Right lobe of liver (tissue), 6 donors: ENCODE measurements at regions not wholly inside any gene's neighbourhood (a gene's known extent, or its start where the extent isn't known, plus 50 kb on each side); places are given as distances from the start of the nearest gene placed in this dataset.

Experiments
- ATAC-seq, 4 donors: fragments of 200-7000 bp; cut with Tn5 transposase; one replicate each; pipeline ENCODE4 v1.9.1; 2020; ENCODE audit warnings: mild to moderate bottlenecking in 4 of 4, moderate library complexity in 4 of 4
- DNase-seq, 3 donors: peaks; one replicate each; pipeline ENCODE4 v3.0.0-alpha.2; 2020
- H3K27ac ChIP-seq, 3 donors: fragments of 200-600 bp; one replicate each; pipeline ENCODE4 v1.8.0; 2022
- H3K27me3 ChIP-seq, 2 donors: fragments of 200-600 bp; one replicate each; pipeline ENCODE4 v1.8.0; 2022
- H3K36me3 ChIP-seq, 4 donors: fragments of 200-600 bp; sonication (generic) in 1 of 4; one replicate each; pipeline versions ENCODE4 v1.5.1 to v1.8.0; 2017 to 2022; ENCODE audit warnings: control low read depth in 1 of 4
- H3K4me1 ChIP-seq, 4 donors: fragments of 200-600 bp; sonication (generic) in 1 of 4; one replicate each; pipeline versions ENCODE4 v1.5.1 to v1.8.0; 2017 to 2022; ENCODE audit warnings: control low read depth in 1 of 4
- H3K4me3 ChIP-seq, 3 donors: fragments of 200-600 bp; one replicate each; pipeline ENCODE4 v1.8.0; 2022
- H3K9me3 ChIP-seq, 4 donors: fragments of 200-600 bp; sonication (generic) in 1 of 4; one replicate each; pipeline versions ENCODE4 v1.5.1 to v1.8.0; 2017 to 2022; ENCODE audit warnings: control low read depth in 1 of 4
- POLR2A ChIP-seq: fragments of 450-650 bp; IDR thresholded peaks from one replicate; pipeline ENCODE4 v1.6.1; 2017; ENCODE audit warnings: antibody characterized with exemption, mild to moderate bottlenecking
- WGBS: methylation state at CpG from one replicate; pipeline ENCODE4 v1.1.6; 2018; ENCODE audit warnings: low coverage, low lambda C conversion rate; ENCODE audit not compliant: insufficient coverage; ENCODE audit errors: missing lambda C conversion rate; 5-methylcytosine and 5-hydroxymethylcytosine counted together
- intact Hi-C, 2 donors: fragments of 100-400 bp; cut with DNase I; formaldehyde crosslinking; loops; one replicate each; pipeline versions ENCODE4 v1.11.2 to v1.14.1; 2022
- TF ChIP-seq, protein P1 (sequence below), 4 donors: fragments of 200-600 bp in 3 of 4; fragments of 450-650 bp in 1 of 4; IDR thresholded peaks; one replicate each; pipeline versions ENCODE4 v1.5.1 to v1.8.0; 2016 to 2022; ENCODE audit warnings: antibody characterized with exemption in 4 of 4, mild to moderate bottlenecking in 2 of 4
- donor health status: DM: no; HTN: yes; CAD: no.
- donor health status: DM: no; HTN: no; CAD: no.
- donor health status: DM: no; HTN: no; CAD: no.
- donor health status: DM: no; HTN: yes; CAD: no.
- donor health status: DM: no; HTN: yes; CAD: no.

DNA sequence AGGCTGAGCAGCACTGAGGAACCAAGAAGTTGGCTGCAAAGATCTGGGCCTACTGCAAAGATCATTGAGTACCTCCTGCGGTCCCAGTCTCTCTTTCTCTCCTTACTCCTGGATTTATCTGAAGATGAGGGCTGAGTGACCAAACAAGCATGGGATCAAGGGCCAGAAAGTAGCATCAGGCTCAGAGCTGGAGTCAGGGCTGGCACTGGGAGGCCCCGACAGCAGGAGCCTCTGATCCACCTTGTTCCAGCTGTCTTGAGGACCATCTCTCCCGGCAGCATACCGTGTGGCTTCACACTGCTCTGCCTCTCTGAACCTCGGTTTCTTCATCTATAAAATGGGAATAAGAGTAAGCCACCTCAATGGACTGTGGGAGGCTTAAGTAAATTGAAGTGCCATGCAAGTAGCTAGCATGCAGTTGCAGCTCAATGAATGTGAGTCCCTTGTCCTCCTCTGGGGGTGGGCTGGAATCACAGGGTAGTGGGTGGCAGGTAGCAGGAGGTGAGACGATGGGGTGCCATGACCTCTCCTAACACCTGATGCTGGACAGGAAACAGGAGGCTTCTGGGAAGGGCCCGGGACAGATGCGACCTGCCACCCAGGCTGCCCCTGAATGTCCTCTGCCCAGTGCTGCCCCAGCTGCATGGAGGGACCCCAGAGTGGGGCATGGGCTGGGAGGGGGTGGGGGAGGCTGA, 52.5 kb upstream of the PRDM11 start:
- Histone ChIP-seq H3K27me3 (no peaks in the 10 kb centered on the region), H3K36me3 (no peaks in the 10 kb centered on the region), H3K4me1 (peaks cover 0 to 10% (median 3%) of the 10 kb centered on the region in 4 donors), H3K4me3 (no peak overlapping the region), H3K9me3 (no peaks in the 10 kb centered on the region), H3K27ac (no peak overlapping the region)
- 87% methylated on average over 2 of the region's 8 CpGs for WGBS
- DNase-seq (peak in 1 of 3 donors; percentile 28), ATAC-seq (no peak)
- intact Hi-C loops: no loop called here
- no peak for TF ChIP-seq POLR2A
- TF ChIP-seq, protein P1, sequence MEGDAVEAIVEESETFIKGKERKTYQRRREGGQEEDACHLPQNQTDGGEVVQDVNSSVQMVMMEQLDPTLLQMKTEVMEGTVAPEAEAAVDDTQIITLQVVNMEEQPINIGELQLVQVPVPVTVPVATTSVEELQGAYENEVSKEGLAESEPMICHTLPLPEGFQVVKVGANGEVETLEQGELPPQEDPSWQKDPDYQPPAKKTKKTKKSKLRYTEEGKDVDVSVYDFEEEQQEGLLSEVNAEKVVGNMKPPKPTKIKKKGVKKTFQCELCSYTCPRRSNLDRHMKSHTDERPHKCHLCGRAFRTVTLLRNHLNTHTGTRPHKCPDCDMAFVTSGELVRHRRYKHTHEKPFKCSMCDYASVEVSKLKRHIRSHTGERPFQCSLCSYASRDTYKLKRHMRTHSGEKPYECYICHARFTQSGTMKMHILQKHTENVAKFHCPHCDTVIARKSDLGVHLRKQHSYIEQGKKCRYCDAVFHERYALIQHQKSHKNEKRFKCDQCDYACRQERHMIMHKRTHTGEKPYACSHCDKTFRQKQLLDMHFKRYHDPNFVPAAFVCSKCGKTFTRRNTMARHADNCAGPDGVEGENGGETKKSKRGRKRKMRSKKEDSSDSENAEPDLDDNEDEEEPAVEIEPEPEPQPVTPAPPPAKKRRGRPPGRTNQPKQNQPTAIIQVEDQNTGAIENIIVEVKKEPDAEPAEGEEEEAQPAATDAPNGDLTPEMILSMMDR (IDR thresholded peaks at IDR 0.05): no peak

DNA sequence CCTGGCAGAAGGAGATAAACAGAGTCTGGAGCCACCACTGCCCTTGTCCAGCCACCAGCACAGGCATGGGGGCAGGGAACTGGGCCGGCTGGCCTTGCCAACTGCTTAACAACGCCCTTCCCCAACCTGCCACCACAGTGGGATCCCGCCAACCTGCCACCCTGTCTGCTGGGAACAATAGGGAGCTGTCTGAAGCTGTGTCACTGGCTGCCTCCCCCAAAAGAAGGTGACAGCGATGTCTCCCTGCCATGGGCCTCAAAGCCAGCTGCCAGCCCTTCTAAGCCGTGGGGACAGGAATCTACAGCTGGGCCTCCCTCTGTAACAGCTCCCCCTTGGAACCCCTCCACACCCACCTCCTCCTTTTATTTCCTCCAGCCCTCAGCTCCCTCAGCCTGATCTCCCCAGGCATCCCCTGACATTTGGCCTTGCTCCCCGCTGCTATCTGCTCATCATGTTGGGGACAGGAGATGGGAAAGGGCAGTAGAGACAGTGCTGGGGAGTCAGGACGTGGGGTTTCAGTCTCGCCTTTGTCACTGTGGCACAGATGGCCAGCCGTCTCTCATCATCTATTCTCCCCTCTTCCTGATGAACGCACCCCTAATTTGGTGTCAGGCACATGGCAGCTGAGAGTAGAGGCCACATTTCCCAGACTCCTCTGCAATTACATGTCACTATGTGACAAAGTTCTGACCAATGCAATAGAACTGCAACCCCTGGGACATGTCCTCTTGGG, 51.3 kb upstream of the PRDM11 start:
- Histone ChIP-seq H3K9me3 (no peaks in the 10 kb centered on the region), H3K36me3 (no peaks in the 10 kb centered on the region), H3K27ac (no peak overlapping the region), H3K4me1 (no peaks in the 10 kb centered on the region), H3K4me3 (no peak overlapping the region), H3K27me3 (no peaks in the 10 kb centered on the region)
- intact Hi-C loops: no loop called here
- TF ChIP-seq POLR2A: no peak
- TF ChIP-seq, protein P1 (IDR thresholded peaks at IDR 0.05): no peak
- ATAC-seq: peak in 1 of 4 donors; percentile 14
- 67% methylated on average over 1 of the region's 10 CpGs for WGBS
- DNase-seq: peak in 1 of 3 donors; percentile 37

DNA sequence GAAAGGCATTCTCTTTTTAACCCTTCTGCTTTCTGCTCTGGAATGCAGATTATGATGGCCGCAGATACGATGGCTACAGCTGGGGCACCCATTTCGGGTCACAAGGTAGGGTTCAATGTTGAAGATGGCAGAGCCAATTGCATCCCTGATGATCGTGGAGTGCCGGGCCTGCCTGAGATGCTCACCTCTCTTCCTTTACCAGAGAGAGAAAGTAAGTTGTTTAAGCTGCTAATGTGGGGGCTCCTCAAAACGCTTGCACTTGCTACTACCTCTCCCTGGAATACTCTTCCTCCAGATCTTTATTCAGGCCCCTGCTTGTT, 50.8 kb upstream of the PRDM11 start:
- WGBS: 25% methylated on average over 2 of the region's 6 CpGs
- no peaks in the 10 kb centered on the region for H3K36me3 ChIP-seq
- DNase-seq (peak in 1 of 3 donors; percentile 28), ATAC-seq (no peak)
- H3K27ac ChIP-seq: no peak overlapping the region
- no peaks in the 10 kb centered on the region for H3K27me3 ChIP-seq
- H3K4me1 ChIP-seq: no peaks in the 10 kb centered on the region
- TF ChIP-seq, protein P1 (IDR thresholded peaks at IDR 0.05): no peak
- TF ChIP-seq POLR2A: no peak
- no peak overlapping the region for H3K4me3 ChIP-seq
- H3K9me3 ChIP-seq: no peaks in the 10 kb centered on the region
- intact Hi-C loops: no loop called here

DNA sequence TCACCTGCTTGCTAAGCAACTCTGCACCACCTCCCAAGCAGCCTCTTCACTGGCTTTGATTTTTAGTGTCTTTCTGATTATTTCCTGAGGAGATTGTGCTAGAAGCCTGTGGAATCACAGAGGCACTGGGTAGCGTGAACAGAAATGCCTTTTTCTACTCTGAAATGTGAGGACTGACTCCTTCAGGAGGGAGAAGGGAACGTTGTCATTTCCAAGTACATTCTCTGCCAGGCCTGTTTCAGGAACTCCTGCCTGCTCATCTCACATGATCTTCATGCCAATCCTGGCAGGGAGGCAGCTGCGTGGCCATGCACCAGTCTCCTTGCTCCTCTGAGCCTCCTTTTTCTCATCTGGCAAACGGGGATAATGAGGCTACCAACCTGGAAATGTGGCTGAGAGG, 49.8 kb upstream of the PRDM11 start:
- H3K36me3 ChIP-seq: no peaks in the 10 kb centered on the region
- H3K9me3 ChIP-seq: no peaks in the 10 kb centered on the region
- intact Hi-C loops: no loop called here
- H3K4me3 ChIP-seq: no peak overlapping the region
- no peak for ATAC-seq
- no peaks in the 10 kb centered on the region for H3K4me1 ChIP-seq
- no peak for TF ChIP-seq POLR2A
- TF ChIP-seq, protein P1 (IDR thresholded peaks at IDR 0.05): no peak
- DNase-seq: peak in 1 of 3 donors; percentile 13
- no peak overlapping the region for H3K27ac ChIP-seq
- H3K27me3 ChIP-seq: no peaks in the 10 kb centered on the region
- WGBS: 65% methylated on average over 4 of the region's 4 CpGs
